NCI-H2227 (cell line): ENCODE measurements at regions not wholly inside any gene's neighbourhood (a gene's known extent, or its start where the extent isn't known, plus 50 kb on each side); places are given as distances from the start of the nearest gene placed in this dataset.

Experiments used
- DNase-seq: peaks from one replicate; lab custom pipeline; 2025; ENCODE audit not compliant: unreplicated experiment; lab: John Stamatoyannopoulos, UW

GRCh38 chr6:147903931-147904330 is 395.4 kb downstream of the SAMD5 start:
- no peak for DNase-seq

- no peak for DNase-seq
Measured at GRCh38 chr6:147904416-147904815, 395.9 kb downstream of the SAMD5 start.

GRCh38 chr6:147905711-147906110 is 397.2 kb downstream of the SAMD5 start:
- no peak for DNase-seq

GRCh38 chr6:147906361-147906760 is 397.9 kb downstream of the SAMD5 start:
- DNase-seq = no peak

GRCh38 chr6:147909640-147910039 is 401.1 kb downstream of the SAMD5 start:
- no peak for DNase-seq

GRCh38 chr6:147910281-147910680 is 401.8 kb downstream of the SAMD5 start:
- no peak for DNase-seq

GRCh38 chr6:147911057-147911456 is 402.6 kb downstream of the SAMD5 start:
- no peak for DNase-seq

- no peak for DNase-seq
Measured at GRCh38 chr6:147911686-147912085, 403.2 kb downstream of the SAMD5 start.

GRCh38 chr6:147922799-147923198 is 414.3 kb downstream of the SAMD5 start:
- DNase-seq = peak; percentile 1

- no peak for DNase-seq
Measured at GRCh38 chr6:147924598-147924997, 416.1 kb downstream of the SAMD5 start.

GRCh38 chr6:147925826-147926225 is 416.8 kb upstream of the SASH1 start:
- DNase-seq = no peak

- no peak for DNase-seq
Measured at GRCh38 chr6:147930745-147931144, 411.9 kb upstream of the SASH1 start.

- DNase-seq = no peak
Measured at GRCh38 chr6:147933224-147933623, 409.4 kb upstream of the SASH1 start.

GRCh38 chr6:147935656-147936055 is 407.0 kb upstream of the SASH1 start:
- DNase-seq = no peak

GRCh38 chr6:147936703-147937470 is 405.8 kb upstream of the SASH1 start:
- DNase-seq = no peak

GRCh38 chr6:147941143-147941542 is 401.5 kb upstream of the SASH1 start:
- DNase-seq = no peak

- DNase-seq = no peak
Measured at GRCh38 chr6:147942363-147942762, 400.3 kb upstream of the SASH1 start.

GRCh38 chr6:147944122-147944521 is 398.5 kb upstream of the SASH1 start:
- no peak for DNase-seq

- no peak for DNase-seq
Measured at GRCh38 chr6:147947521-147947920, 395.1 kb upstream of the SASH1 start.

- DNase-seq = no peak
Measured at GRCh38 chr6:147949981-147950622, 392.5 kb upstream of the SASH1 start.

- no peak for DNase-seq
Measured at GRCh38 chr6:147950623-147950987, 392.0 kb upstream of the SASH1 start.

- DNase-seq = no peak
Measured at GRCh38 chr6:147951726-147952125, 390.9 kb upstream of the SASH1 start.

GRCh38 chr6:147954938-147955337 is 387.7 kb upstream of the SASH1 start:
- no peak for DNase-seq
